OCI-LY7 (cell line): ENCODE measurements at regions not wholly inside any gene's neighbourhood (a gene's known extent, or its start where the extent isn't known, plus 50 kb on each side); places are given as distances from the start of the nearest gene placed in this dataset.

Experiments
- CTCF ChIP-seq: fragments of 200-600 bp; sonication (generic); conservative IDR thresholded peaks from 2 replicates; pipeline ENCODE4 v1.5.1; 2014; ENCODE audit warnings: mild to moderate bottlenecking, antibody characterized with exemption, low read length, moderate library complexity, mixed read lengths
- EZH2phosphoT487 ChIP-seq: fragments of 200-600 bp; sonication (generic); IDR thresholded peaks from 2 replicates; pipeline ENCODE4 v1.6.1; 2018; ENCODE audit warnings: low read depth, borderline replicate concordance, mild to moderate bottlenecking, mixed run types, antibody characterized with exemption, low read length, moderate library complexity, mixed read lengths

GRCh38 chr11:109521571-109522086 is 99.6 kb downstream of the C11orf87 start:
- TF ChIP-seq EZH2phosphoT487: no peak
- no peak for TF ChIP-seq CTCF
